ENCODE measurements at regions not wholly inside any gene's neighbourhood (a gene's known extent, or its start where the extent isn't known, plus 50 kb on each side); places are given as distances from the start of the nearest gene placed in this dataset.

GRCh38 chr6:168960551-168961263 is 292.9 kb downstream of the THBS2 start:
- TF ChIP-seq, protein P1, sequence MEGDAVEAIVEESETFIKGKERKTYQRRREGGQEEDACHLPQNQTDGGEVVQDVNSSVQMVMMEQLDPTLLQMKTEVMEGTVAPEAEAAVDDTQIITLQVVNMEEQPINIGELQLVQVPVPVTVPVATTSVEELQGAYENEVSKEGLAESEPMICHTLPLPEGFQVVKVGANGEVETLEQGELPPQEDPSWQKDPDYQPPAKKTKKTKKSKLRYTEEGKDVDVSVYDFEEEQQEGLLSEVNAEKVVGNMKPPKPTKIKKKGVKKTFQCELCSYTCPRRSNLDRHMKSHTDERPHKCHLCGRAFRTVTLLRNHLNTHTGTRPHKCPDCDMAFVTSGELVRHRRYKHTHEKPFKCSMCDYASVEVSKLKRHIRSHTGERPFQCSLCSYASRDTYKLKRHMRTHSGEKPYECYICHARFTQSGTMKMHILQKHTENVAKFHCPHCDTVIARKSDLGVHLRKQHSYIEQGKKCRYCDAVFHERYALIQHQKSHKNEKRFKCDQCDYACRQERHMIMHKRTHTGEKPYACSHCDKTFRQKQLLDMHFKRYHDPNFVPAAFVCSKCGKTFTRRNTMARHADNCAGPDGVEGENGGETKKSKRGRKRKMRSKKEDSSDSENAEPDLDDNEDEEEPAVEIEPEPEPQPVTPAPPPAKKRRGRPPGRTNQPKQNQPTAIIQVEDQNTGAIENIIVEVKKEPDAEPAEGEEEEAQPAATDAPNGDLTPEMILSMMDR (IDR thresholded peaks at IDR 0.05) = no peak
- TF ChIP-seq POLR2A (IDR thresholded peaks at IDR 0.05) = no peak

Measured in body of pancreas (tissue), 4 donors.